CD14-positive monocyte (primary cell): ENCODE measurements at regions not wholly inside any gene's neighbourhood (a gene's known extent, or its start where the extent isn't known, plus 50 kb on each side); places are given as distances from the start of the nearest gene placed in this dataset.

Experiments used
- DNase-seq, 3 donors: peaks; one replicate each; pipeline ENCODE4 v3.0.0-alpha.2; 2011 to 2022
- H2AFZ ChIP-seq: 2 replicates; pipeline ENCODE4 v1.6.0; 2012; ENCODE audit warnings: mild to moderate bottlenecking, low read depth, low read length, inconsistent platforms; ENCODE audit not compliant: insufficient read depth, poor library complexity, severe bottlenecking
- H3K27ac ChIP-seq, 2 donors: 1 replicate in 1 of 2; 2 replicates in 1 of 2; pipeline ENCODE4 v1.5.1; 2012 to 2013; ENCODE audit warnings: low read length in 2 of 2, control low read depth in 1 of 2, inconsistent platforms in 1 of 2, low read depth in 1 of 2, mild to moderate bottlenecking in 1 of 2
- H3K27me3 ChIP-seq, 2 donors: one replicate each; pipeline versions ENCODE4 v1.6.0 to v1.6.1; 2011 to 2013; ENCODE audit warnings: low read length in 2 of 2; ENCODE audit not compliant: control insufficient read depth in 2 of 2, insufficient read depth in 2 of 2
- H3K36me3 ChIP-seq, 2 donors: replicated peaks in 1 of 2; 1 replicate in 1 of 2; 2 replicates in 1 of 2; pipeline versions ENCODE4 v1.5.1 to v1.6.1; 2012 to 2013; ENCODE audit warnings: low read length in 2 of 2, control low read depth in 1 of 2, inconsistent platforms in 1 of 2, mild to moderate bottlenecking in 1 of 2; ENCODE audit not compliant: insufficient read depth in 2 of 2, control insufficient read depth in 1 of 2
- H3K4me1 ChIP-seq, 2 donors: 1 replicate in 1 of 2; 2 replicates in 1 of 2; pipeline versions ENCODE4 v1.5.1 to v1.6.1; 2012 to 2013; ENCODE audit warnings: low read length in 2 of 2, control low read depth in 1 of 2, inconsistent platforms in 1 of 2, mild to moderate bottlenecking in 1 of 2, moderate library complexity in 1 of 2; ENCODE audit not compliant: insufficient read depth in 2 of 2, control insufficient read depth in 1 of 2
- H3K4me2 ChIP-seq: replicated peaks from 2 replicates; pipeline ENCODE3; 2012; ENCODE audit warnings: low read length, moderate library complexity, mild to moderate bottlenecking; ENCODE audit not compliant: poor library complexity, severe bottlenecking; ENCODE audit errors: extremely low read depth
- H3K4me3 ChIP-seq, 3 experiments: fragments of 200-600 bp in 1 of 3; sonication (generic) in 1 of 3; replicated peaks in 1 of 3; 1 replicate in 2 of 3; 2 replicates in 1 of 3; pipeline ENCODE4 v1.5.1; 2011 to 2013; ENCODE audit warnings: low read length in 3 of 3, mild to moderate bottlenecking in 3 of 3, control low read depth in 2 of 3, low read depth in 2 of 3, inconsistent platforms in 1 of 3, moderate library complexity in 1 of 3
- H3K79me2 ChIP-seq: 2 replicates; pipeline ENCODE4 v1.6.0; 2012; ENCODE audit warnings: mild to moderate bottlenecking, control low read depth, inconsistent platforms, low read length, moderate library complexity; ENCODE audit not compliant: insufficient read depth
- H3K9ac ChIP-seq: 2 replicates; pipeline ENCODE4 v1.6.0; 2017; ENCODE audit warnings: low read length, mild to moderate bottlenecking; ENCODE audit not compliant: insufficient read depth, poor library complexity, severe bottlenecking
- H3K9me3 ChIP-seq, 2 donors: replicated peaks in 1 of 2; 1 replicate in 1 of 2; 2 replicates in 1 of 2; pipeline versions ENCODE4 v1.5.1 to v1.6.1; 2012 to 2013; ENCODE audit warnings: low read length in 2 of 2, control low read depth in 1 of 2; ENCODE audit not compliant: control insufficient read depth in 1 of 2, insufficient read depth in 1 of 2
- H4K20me1 ChIP-seq: 2 replicates; pipeline ENCODE4 v1.6.0; 2012; ENCODE audit warnings: mild to moderate bottlenecking, low read length, control low read depth, moderate library complexity; ENCODE audit not compliant: insufficient read depth
- H3K27ac Mint-ChIP-seq, 7 donors: one replicate each; pipeline ENCODE4 v1.8.0; 2020; ENCODE audit warnings: mild to moderate bottlenecking in 7 of 7, mixed read lengths in 7 of 7, moderate library complexity in 6 of 7, inconsistent platforms in 2 of 7
- H3K27me3 Mint-ChIP-seq, 3 donors: one replicate each; pipeline ENCODE4 v1.8.0; 2021 to 2022; ENCODE audit warnings: low read depth in 3 of 3, mild to moderate bottlenecking in 3 of 3, mixed read lengths in 3 of 3, moderate library complexity in 3 of 3, inconsistent platforms in 1 of 3
- H3K36me3 Mint-ChIP-seq, 2 donors: one replicate each; pipeline ENCODE4 v1.8.0; 2020; ENCODE audit warnings: mixed read lengths in 2 of 2, inconsistent platforms in 1 of 2, mild to moderate bottlenecking in 1 of 2
- H3K4me1 Mint-ChIP-seq: one replicate; pipeline ENCODE4 v1.8.0; 2020; ENCODE audit warnings: mild to moderate bottlenecking, mixed read lengths
- H3K4me3 Mint-ChIP-seq, 2 donors: one replicate each; pipeline ENCODE4 v1.8.0; 2020; ENCODE audit warnings: mild to moderate bottlenecking in 2 of 2, mixed read lengths in 2 of 2, moderate library complexity in 1 of 2
- H3K9me3 Mint-ChIP-seq, 7 donors: one replicate each; pipeline ENCODE4 v1.8.0; 2020 to 2022; ENCODE audit warnings: mixed read lengths in 7 of 7, mild to moderate bottlenecking in 6 of 7, moderate library complexity in 6 of 7, inconsistent platforms in 2 of 7
- CTCF ChIP-seq: fragments of 200-600 bp; IDR thresholded peaks from one replicate; pipeline ENCODE4 v1.8.0; 2022; ENCODE audit warnings: antibody characterized with exemption, mild to moderate bottlenecking
- WGBS: methylation state at CpG from one replicate; pipeline ENCODE4 v1.1.5; 2013; ENCODE audit warnings: missing lambda C conversion rate; ENCODE audit not compliant: insufficient coverage; 5-methylcytosine and 5-hydroxymethylcytosine counted together
- intact Hi-C, 2 donors: fragments of 100-400 bp; cut with micrococcal nuclease; formaldehyde crosslinking; loops; one replicate each; pipeline versions ENCODE4 v1.15.0 to v1.15.1; 2023

- no peak for TF ChIP-seq CTCF
- H3K4me2 ChIP-seq: no peak overlapping the region
- no peaks in the 10 kb centered on the region for H4K20me1 ChIP-seq
- H3K79me2 ChIP-seq: no peaks in the 10 kb centered on the region
- no peaks in the 10 kb centered on the region for H3K4me1 ChIP-seq
- intact Hi-C loops: no loop called here
- H3K27me3 ChIP-seq: no peaks in the 10 kb centered on the region
- H3K9me3 Mint-ChIP-seq: peaks cover 4 to 18% (median 5%) of the 10 kb centered on the region in 7 donors
- H3K27ac ChIP-seq: no peak overlapping the region
- H3K27ac Mint-ChIP-seq: no peak overlapping the region
- H3K9me3 ChIP-seq: peaks cover 12 to 13% of the 10 kb centered on the region in 2 donors
- whole genome bisulfite sequencing: no CpG with 5 or more reads among the region's 3 CpGs
- DNase-seq: no peak
- no peak overlapping the region for H3K9ac ChIP-seq
- H3K36me3 Mint-ChIP-seq: no peaks in the 10 kb centered on the region
- no peak overlapping the region for H3K4me3 Mint-ChIP-seq
- no peaks in the 10 kb centered on the region for H3K36me3 ChIP-seq
- no peaks in the 10 kb centered on the region for H3K4me1 Mint-ChIP-seq
- H3K4me3 ChIP-seq: no peak overlapping the region
- no peak overlapping the region for H2AFZ ChIP-seq
- H3K27me3 Mint-ChIP-seq: no peaks in the 10 kb centered on the region
Measured at GRCh38 chr13:37293295-37293694, 187.8 kb upstream of the CSNK1A1L start.

GRCh38 chr13:37290716-37291505 lies 185.4 kb upstream of the CSNK1A1L start:
- Histone ChIP-seq H3K79me2 (no peaks in the 10 kb centered on the region), H3K4me2 (no peak overlapping the region), H2AFZ (no peak overlapping the region), H3K27me3 (no peaks in the 10 kb centered on the region), H3K9ac (no peak overlapping the region), H4K20me1 (no peaks in the 10 kb centered on the region), H3K4me3 (no peak overlapping the region), H3K27ac (no peak overlapping the region), H3K36me3 (no peaks in the 10 kb centered on the region), H3K4me1 (no peaks in the 10 kb centered on the region), H3K9me3 (peaks cover 0 to 7% of the 10 kb centered on the region in 2 donors)
- no peak for TF ChIP-seq CTCF
- Mint-ChIP-seq H3K4me1 (no peaks in the 10 kb centered on the region), H3K27me3 (no peaks in the 10 kb centered on the region), H3K9me3 (peaks cover 0 to 5% (median 2%) of the 10 kb centered on the region in 7 donors), H3K4me3 (no peak overlapping the region), H3K36me3 (no peaks in the 10 kb centered on the region), H3K27ac (no peak overlapping the region)
- no CpG with 5 or more reads among the region's 6 CpGs for WGBS
- intact Hi-C loops: no loop called here
- no peak for DNase-seq
